SJCRH30 (cell line): ENCODE measurements at regions not wholly inside any gene's neighbourhood (a gene's known extent, or its start where the extent isn't known, plus 50 kb on each side); places are given as distances from the start of the nearest gene placed in this dataset.

Source experiments
- DNase-seq, 2 experiments: peaks; one replicate each; pipeline ENCODE4 v3.0.0-alpha.2; 2015 to 2020
- H3K27ac ChIP-seq: fragments of 250-450 bp; sonication (Bioruptor Pico); 2 replicates; pipeline ENCODE4 v1.5.1; 2020; ENCODE audit warnings: mild to moderate bottlenecking, moderate library complexity
- H3K27me3 ChIP-seq: fragments of 250-450 bp; sonication (Bioruptor Pico); 2 replicates; pipeline ENCODE4 v1.5.1; 2020; ENCODE audit warnings: mild to moderate bottlenecking, moderate library complexity
- H3K36me3 ChIP-seq: fragments of 250-450 bp; sonication (Bioruptor Pico); 2 replicates; pipeline ENCODE4 v1.5.1; 2020; ENCODE audit warnings: mild to moderate bottlenecking, moderate library complexity
- H3K4me1 ChIP-seq: fragments of 250-450 bp; sonication (Bioruptor Pico); 2 replicates; pipeline ENCODE4 v1.5.1; 2020; ENCODE audit warnings: mild to moderate bottlenecking, moderate library complexity
- H3K4me3 ChIP-seq: fragments of 250-450 bp; sonication (Bioruptor Pico); 2 replicates; pipeline ENCODE4 v1.5.1; 2020; ENCODE audit warnings: mild to moderate bottlenecking, moderate library complexity
- H3K9me3 ChIP-seq: fragments of 250-450 bp; sonication (Bioruptor Pico); replicated peaks from 2 replicates; pipeline ENCODE4 v1.5.1; 2020; ENCODE audit warnings: mild to moderate bottlenecking, moderate library complexity

DNA sequence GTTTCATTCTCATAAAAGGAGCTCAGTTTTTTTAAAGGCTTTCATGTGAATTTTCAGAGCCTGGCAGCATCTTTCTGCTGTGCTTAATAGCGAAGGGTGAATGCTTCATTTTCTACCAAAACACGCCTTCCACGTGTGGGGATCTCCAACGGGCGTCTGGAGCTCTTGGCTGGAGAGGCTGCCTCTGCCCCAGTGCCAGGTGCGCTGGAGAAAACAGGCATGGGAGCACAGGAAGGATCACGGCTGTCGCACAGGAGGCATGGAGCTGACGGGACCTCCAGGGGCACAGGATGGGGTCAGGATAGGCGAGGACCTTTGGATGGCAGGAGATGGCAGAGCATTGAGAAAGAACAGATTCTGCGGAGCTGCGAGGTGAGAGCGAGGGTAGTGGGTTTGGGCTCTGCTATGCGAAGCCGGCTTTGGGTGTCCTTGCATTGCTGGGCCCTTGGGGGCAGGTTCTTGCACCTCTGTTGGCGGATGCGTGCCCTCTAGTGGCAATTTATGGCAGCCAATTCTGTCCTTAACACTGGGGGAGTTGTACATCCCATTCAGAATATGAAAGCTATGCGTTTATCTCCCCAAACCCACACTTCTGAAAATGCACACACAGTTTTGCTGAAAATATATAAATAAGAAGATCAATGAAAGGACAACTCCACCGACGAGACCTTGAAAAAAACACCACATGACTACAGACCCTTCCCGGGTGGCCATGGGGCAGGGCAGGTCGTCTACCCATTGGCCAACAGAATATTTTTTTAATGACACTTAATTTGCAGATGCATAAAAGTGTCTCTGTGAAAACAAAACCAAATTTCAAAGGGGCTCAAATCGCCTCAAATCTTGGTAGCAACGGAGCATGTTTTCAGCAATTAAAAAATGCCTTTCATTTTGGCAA is 90.4 kb upstream of the SLC35G4 start:
- H3K9me3 ChIP-seq = no peaks in the 10 kb centered on the region
- H3K4me3 ChIP-seq = no peak overlapping the region
- no peak overlapping the region for H3K27ac ChIP-seq
- no peaks in the 10 kb centered on the region for H3K36me3 ChIP-seq
- DNase-seq = peak; percentile 40 to 66
- H3K27me3 ChIP-seq = no peaks in the 10 kb centered on the region
- no peaks in the 10 kb centered on the region for H3K4me1 ChIP-seq

GRCh38 chr18:11517704-11518103 is 91.7 kb upstream of the SLC35G4 start:
- no peak overlapping the region for H3K27ac ChIP-seq

DNA sequence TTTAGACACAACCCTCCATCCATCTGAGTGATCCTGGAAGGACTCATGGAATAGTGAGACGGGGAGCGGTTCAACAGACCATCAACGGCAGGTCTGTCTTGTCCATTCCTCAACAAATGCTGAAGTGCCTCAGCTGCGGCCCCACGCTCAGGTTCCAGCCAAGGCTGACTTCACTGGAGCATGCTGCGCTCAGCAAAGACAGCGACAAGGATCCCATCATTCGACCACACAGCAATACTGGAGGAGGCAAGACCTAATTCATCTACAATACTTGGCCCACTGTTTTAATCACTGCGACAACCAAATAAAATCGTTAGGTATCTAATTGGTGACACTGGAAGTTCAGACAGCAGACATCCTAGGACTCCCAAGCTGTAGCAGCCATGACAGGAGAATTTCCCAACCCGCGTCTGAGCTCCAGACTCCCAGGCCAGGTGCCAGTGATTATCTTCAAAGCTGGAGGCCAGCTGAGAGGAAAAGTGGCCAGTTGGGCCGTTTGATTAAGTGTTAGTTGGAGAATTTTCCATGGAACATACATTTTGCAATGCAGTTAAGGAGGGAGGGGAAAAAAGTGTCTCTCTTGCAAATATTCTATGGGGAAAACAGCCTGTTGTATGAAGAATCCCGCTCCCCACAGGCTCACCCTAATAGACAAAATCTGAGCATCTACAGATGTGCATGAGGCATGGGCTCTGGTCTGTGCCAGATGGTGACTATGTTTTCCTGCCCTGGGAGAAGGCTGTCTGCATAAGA is 92.5 kb upstream of the SLC35G4 start:
- no peak overlapping the region for H3K4me3 ChIP-seq
- no peaks in the 10 kb centered on the region for H3K27me3 ChIP-seq

More at GRCh38 chr18:11517704-11518103, 91.7 kb upstream of the SLC35G4 start:
- H3K27me3 ChIP-seq = no peaks in the 10 kb centered on the region
- no peaks in the 10 kb centered on the region for H3K9me3 ChIP-seq
- no peaks in the 10 kb centered on the region for H3K36me3 ChIP-seq
- H3K4me1 ChIP-seq = no peaks in the 10 kb centered on the region
- no peak for DNase-seq
- H3K4me3 ChIP-seq = no peak overlapping the region

DNA sequence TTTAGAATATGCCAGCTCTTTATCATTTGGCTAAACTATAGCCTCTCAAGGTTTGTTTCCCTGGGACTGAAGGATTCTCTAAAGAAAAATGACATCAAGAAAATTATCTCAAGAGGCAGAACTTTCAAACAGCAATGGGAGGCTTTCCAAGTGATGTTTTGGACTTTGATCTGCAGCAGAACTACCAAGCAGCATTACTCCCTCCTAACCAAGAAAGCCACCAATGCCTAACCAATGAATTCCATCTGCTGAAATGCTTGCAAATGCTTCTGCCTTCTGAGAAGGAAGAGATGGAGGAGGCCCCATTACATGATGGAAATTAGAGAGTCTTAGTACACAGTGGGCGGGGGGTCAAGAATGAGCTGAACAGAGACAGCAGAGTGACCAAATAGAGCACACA is 95.1 kb upstream of the SLC35G4 start:
- no peak overlapping the region for H3K4me3 ChIP-seq
- no peaks in the 10 kb centered on the region for H3K9me3 ChIP-seq
- H3K36me3 ChIP-seq = no peaks in the 10 kb centered on the region
- no peaks in the 10 kb centered on the region for H3K27me3 ChIP-seq
- no peak for DNase-seq
- no peak overlapping the region for H3K27ac ChIP-seq
- no peaks in the 10 kb centered on the region for H3K4me1 ChIP-seq

More for the DNA sequence above, 92.5 kb upstream of the SLC35G4 start:
- Histone ChIP-seq H3K36me3 (no peaks in the 10 kb centered on the region), H3K4me1 (no peaks in the 10 kb centered on the region), H3K27ac (no peak overlapping the region), H3K9me3 (no peaks in the 10 kb centered on the region)
- DNase-seq = no peak

DNA sequence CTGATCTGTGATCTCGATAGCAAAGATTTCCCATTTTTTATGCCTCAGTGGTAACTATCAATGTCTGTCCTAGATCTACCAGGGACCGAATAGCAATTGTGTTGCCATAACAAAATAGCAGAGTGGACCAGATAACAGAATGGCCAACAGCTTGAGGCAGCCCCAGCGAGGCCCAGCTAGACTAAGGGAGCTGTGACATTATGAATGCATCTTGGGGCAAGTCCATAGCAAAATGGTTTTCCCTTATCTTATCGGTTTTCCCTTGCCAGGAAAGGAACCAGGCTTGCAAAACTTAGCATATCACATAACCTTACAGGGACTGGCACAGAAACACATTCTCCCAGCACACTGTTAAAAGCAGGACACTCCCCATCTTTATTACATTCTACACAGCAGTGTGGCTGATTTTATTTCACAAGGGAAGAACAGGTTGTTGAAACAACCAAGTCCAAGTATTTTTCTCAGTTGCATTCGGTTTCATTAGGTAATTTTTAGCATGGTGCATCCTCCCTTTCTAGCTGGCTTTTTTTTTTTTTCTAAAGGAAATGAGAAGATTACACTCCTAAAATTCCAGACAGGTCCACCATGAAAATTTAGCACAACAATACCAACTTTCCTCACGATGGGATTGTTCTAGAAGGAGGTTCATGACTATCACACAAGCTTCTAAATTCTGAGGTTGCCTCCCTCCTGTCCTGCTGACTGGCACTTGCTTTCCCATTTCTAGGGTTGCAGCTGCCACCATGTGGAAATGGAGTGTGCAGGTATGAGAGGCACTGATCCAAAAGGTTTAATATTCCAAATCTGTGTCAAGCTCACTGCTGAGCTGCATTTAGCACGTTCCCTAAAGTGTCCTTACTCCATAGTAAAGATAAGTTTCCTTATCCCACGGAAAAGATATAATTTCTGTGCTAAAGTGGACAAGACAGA is 97.0 kb upstream of the SLC35G4 start:
- Histone ChIP-seq H3K27ac (no peak overlapping the region), H3K4me1 (no peaks in the 10 kb centered on the region), H3K4me3 (no peak overlapping the region), H3K27me3 (no peaks in the 10 kb centered on the region), H3K36me3 (no peaks in the 10 kb centered on the region), H3K9me3 (no peaks in the 10 kb centered on the region)
- DNase-seq = peak in 1 of 2 experiments; percentile 13

DNA sequence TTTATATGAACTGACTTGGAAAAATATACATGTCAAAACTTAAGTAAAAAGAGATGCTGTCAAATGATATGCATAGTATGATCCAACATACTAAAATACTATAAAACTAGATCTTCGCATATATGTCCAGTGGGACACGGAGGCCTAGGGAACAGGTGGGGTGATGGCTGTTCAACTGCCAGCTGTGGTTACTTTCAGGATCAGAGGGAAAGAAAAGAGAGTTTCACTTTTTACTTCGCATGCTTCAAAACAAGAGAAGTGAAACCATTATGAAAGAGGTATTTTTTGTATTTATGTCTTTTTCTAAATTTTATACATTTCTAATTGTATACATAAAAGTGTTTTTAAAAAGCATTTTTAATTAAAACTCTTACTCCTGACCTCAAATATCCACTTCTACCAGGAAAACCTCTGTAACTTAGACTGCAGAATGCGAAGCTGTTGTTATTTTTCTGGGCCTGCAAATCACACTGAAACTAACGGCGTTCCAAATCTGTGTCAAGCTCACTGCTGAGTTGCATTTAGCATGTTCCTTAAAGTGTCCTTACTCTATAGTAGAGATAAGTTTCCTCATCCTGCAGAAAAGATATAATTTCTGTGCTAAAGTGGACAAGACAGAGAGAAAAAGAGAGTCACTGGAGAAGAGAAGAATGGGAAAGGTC is 97.8 kb upstream of the SLC35G4 start:
- Histone ChIP-seq H3K36me3 (no peaks in the 10 kb centered on the region), H3K9me3 (no peaks in the 10 kb centered on the region), H3K27ac (no peak overlapping the region), H3K27me3 (no peaks in the 10 kb centered on the region), H3K4me3 (no peak overlapping the region), H3K4me1 (no peaks in the 10 kb centered on the region)
- no peak for DNase-seq

- H3K4me3 ChIP-seq = no peak overlapping the region
- H3K4me1 ChIP-seq = no peaks in the 10 kb centered on the region
- H3K27ac ChIP-seq = no peak overlapping the region
- H3K36me3 ChIP-seq = no peaks in the 10 kb centered on the region
- no peaks in the 10 kb centered on the region for H3K27me3 ChIP-seq
- no peaks in the 10 kb centered on the region for H3K9me3 ChIP-seq
- DNase-seq = no peak
These were observed 102.5 kb upstream of the SLC35G4 start for GRCh38 chr18:11506856-11507255.

DNA sequence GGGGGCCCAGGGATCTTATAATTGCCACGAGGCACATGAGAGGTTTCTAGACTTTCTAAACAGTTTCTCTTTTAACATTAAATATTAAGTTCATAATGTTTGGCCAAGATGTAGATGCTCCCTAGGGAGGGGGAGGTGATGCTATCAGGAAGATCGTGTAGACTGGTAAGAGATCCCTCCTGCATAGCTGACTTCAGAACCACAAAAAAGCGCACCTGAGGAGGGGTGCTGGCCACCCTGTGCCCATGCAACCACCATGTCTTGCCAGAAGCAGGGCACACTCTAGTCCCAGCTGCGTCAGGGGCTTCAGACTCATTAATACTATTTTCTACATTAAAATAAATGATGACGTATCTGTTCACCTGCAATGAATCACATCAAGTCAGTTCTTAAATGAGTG is 103.4 kb upstream of the SLC35G4 start:
- Histone ChIP-seq H3K27me3 (no peaks in the 10 kb centered on the region), H3K4me3 (no peak overlapping the region), H3K27ac (no peak overlapping the region), H3K4me1 (peaks cover 2% of the 10 kb centered on the region), H3K36me3 (no peaks in the 10 kb centered on the region), H3K9me3 (no peaks in the 10 kb centered on the region)
- DNase-seq = no peak

- DNase-seq = no peak
- Histone ChIP-seq H3K36me3 (no peaks in the 10 kb centered on the region), H3K9me3 (no peaks in the 10 kb centered on the region), H3K27me3 (no peaks in the 10 kb centered on the region), H3K4me3 (no peak overlapping the region), H3K4me1 (peaks cover 9% of the 10 kb centered on the region), H3K27ac (no peak overlapping the region)
These were observed 104.4 kb upstream of the SLC35G4 start for GRCh38 chr18:11504962-11505361.

- Histone ChIP-seq H3K36me3 (no peaks in the 10 kb centered on the region), H3K4me1 (peaks cover 12% of the 10 kb centered on the region), H3K27ac (no peak overlapping the region), H3K27me3 (no peaks in the 10 kb centered on the region), H3K9me3 (no peaks in the 10 kb centered on the region), H3K4me3 (no peak overlapping the region)
- no peak for DNase-seq
These were observed 107.0 kb upstream of the SLC35G4 start for GRCh38 chr18:11502368-11502767.

- H3K4me1 ChIP-seq = peaks cover 12% of the 10 kb centered on the region
These were observed 108.0 kb upstream of the SLC35G4 start for GRCh38 chr18:11501352-11501751.

DNA sequence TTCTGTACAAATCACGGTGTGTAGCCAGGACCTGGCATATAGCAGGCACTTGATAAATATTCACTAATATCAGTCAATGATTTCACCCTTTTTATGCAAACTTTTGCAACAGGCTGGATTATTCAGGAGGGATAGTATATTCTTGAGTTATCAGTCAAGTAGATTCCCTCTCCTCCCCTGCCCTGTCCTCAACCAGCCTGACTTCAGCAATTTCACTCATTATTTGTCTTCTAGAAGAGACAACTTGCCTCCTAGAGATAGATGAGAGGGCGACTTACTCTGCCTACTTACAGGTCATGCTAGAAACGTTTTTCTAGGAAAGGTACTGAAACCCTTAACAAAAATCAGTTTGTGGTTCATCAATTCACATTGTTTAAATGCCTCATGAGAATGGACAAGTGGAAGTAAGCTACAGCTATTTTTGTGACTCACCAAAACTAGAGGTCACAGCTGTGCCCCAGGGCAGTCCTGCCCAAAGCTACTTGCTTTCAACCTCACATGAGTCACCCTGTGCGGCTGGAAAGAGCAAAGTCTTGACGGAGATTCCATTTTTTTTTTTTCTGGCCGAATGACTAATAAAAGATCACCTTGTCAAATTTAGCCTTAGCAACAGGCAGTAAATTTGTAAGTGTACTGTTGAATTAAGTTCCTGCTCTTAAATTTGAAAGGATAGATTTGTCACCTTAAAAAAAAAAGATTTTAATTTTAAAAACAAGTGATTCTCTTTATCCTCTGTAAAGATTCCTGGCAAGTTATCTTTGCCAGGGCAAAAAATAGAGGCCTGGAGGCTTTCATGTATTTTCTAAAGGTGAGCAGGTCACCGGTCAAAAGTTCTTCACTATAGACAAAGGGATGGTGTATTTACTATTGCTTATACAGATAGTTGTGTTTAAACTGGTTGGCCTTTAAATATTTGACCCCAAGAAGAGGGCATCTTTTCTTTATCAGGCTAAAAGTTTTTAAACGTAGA is 109.0 kb upstream of the SLC35G4 start:
- peak; percentile 75 to 79 for DNase-seq
- no peaks in the 10 kb centered on the region for H3K9me3 ChIP-seq
- no peak overlapping the region for H3K4me3 ChIP-seq
- H3K27ac ChIP-seq = peak overlapping the region; percentile 40
- H3K36me3 ChIP-seq = no peaks in the 10 kb centered on the region
- H3K4me1 ChIP-seq = peaks cover 12% of the 10 kb centered on the region
- H3K27me3 ChIP-seq = no peaks in the 10 kb centered on the region

More at GRCh38 chr18:11501352-11501751, 108.0 kb upstream of the SLC35G4 start:
- H3K36me3 ChIP-seq = no peaks in the 10 kb centered on the region
- H3K9me3 ChIP-seq = no peaks in the 10 kb centered on the region
- H3K27ac ChIP-seq = no peak overlapping the region
- no peak for DNase-seq
- no peak overlapping the region for H3K4me3 ChIP-seq
- no peaks in the 10 kb centered on the region for H3K27me3 ChIP-seq

DNA sequence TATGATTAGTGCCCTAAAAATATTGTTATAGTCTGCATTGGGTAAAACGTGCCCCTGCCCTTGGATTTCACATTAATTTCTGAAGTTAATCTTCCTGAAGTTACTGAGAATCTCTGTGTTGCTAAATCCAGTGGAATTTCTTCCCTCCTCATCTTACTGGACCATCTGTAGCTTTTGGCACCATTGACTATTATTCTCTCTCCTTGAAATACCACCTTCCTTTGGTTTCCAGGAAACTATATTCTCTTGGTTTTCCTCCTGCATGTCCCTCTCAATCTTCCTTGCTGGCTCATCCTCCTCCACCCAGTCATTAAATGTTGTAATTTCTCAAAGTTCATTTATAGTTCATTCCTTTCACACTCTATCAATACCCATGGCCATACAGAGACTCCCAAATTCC is 110.6 kb upstream of the SLC35G4 start:
- Histone ChIP-seq H3K36me3 (no peaks in the 10 kb centered on the region), H3K27me3 (no peaks in the 10 kb centered on the region), H3K9me3 (no peaks in the 10 kb centered on the region), H3K4me3 (no peak overlapping the region), H3K4me1 (peaks cover 12% of the 10 kb centered on the region), H3K27ac (no peak overlapping the region)
- no peak for DNase-seq
